OCI-LY7 (cell line): ENCODE measurements at regions not wholly inside any gene's neighbourhood (a gene's known extent, or its start where the extent isn't known, plus 50 kb on each side); places are given as distances from the start of the nearest gene placed in this dataset.

Experiments used
- CTCF ChIP-seq: fragments of 200-600 bp; sonication (generic); conservative IDR thresholded peaks from 2 replicates; pipeline ENCODE4 v1.5.1; 2014; ENCODE audit warnings: mild to moderate bottlenecking, antibody characterized with exemption, low read length, moderate library complexity, mixed read lengths
- EZH2phosphoT487 ChIP-seq: fragments of 200-600 bp; sonication (generic); IDR thresholded peaks from 2 replicates; pipeline ENCODE4 v1.6.1; 2018; ENCODE audit warnings: low read depth, borderline replicate concordance, mild to moderate bottlenecking, mixed run types, antibody characterized with exemption, low read length, moderate library complexity, mixed read lengths

- no peak for TF ChIP-seq EZH2phosphoT487
- TF ChIP-seq CTCF, result no peak
These were observed 159.7 kb downstream of the RSL24D1 start for GRCh38 chr15:55037071-55037470.
